HG02759 (cell line): ENCODE measurements at regions not wholly inside any gene's neighbourhood (a gene's known extent, or its start where the extent isn't known, plus 50 kb on each side); places are given as distances from the start of the nearest gene placed in this dataset.
"Not testable (repeated sequence)": the region's sequence is repeated elsewhere in the genome, so short reads cannot be mapped to it uniquely, and the experiment has no call there.

Experiments
- ATAC-seq: cut with Tn5 transposase; IDR thresholded peaks from one replicate; pipeline ENCODE4 v1.9.1; 2021; ENCODE audit warnings: mild to moderate bottlenecking, moderate library complexity; ENCODE audit not compliant: unreplicated experiment

- not testable (repeated sequence) for ATAC-seq
These were observed 56.2 kb downstream of the SPATA31A6 start for GRCh38 chr9:42239445-42240260.

DNA sequence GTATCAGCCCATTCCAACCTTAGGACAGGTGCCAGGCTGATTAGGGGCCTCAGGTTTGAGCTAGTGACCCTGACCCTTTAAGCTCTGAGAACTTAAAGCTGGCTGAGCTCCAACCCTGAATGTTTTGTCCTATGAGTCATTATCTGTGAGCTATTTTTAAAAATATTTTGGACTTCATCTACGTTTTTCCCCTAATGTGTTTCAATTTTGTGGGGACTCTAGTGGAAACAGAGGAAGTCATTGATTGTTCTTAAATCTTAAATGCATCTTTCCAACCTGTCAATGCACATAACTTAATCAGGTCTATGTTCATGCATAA lies 56.8 kb downstream of the SPATA31A6 start:
- not testable (repeated sequence) for ATAC-seq

- not testable (repeated sequence) for ATAC-seq
These were observed 59.8 kb downstream of the SPATA31A6 start for GRCh38 chr9:42243211-42243610.

GRCh38 chr9:42243822-42244221 lies 60.4 kb downstream of the SPATA31A6 start:
- ATAC-seq, result not testable (repeated sequence)

DNA sequence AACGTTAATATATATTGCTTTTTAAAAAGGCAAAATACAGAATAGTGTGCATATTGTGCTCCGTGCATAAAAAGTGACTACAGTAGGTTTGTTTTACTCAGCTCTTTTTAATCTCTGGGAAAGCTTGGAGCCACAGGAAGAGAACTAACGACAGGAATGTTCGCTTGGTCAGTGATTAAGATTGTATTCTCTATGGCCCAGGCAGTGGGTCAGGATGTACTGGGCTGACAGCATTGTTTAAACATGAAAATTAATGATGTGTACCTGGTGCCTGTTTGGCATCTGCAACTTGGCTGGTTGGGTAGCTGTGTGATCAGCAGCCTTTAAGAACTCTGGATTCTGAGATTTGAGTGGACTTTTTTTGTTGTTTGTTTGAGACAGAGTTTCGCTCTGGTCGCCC lies 85.3 kb downstream of the SPATA31A6 start:
- not testable (repeated sequence) for ATAC-seq

- ATAC-seq, result not testable (repeated sequence)
These were observed 85.7 kb downstream of the SPATA31A6 start for GRCh38 chr9:42269171-42269570.

DNA sequence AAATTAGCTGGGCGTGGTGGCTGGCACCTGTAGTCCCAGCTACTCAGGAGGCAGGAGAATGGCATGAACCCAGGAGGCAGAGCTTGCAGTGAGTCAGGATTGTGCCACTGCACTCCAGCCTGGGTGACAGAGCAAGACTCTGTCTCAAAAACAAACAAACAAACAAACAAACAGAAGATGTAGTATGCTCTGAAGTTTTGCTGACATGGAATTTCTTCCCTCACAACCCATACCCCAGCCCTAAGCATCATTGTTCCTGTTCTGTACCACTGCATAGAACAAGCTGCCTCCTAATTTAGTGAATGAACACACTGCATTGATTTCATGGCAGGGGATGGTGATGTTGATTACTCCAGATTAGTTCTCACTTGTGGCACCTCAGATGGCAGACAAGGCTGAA lies 89.7 kb downstream of the SPATA31A6 start:
- not testable (repeated sequence) for ATAC-seq

DNA sequence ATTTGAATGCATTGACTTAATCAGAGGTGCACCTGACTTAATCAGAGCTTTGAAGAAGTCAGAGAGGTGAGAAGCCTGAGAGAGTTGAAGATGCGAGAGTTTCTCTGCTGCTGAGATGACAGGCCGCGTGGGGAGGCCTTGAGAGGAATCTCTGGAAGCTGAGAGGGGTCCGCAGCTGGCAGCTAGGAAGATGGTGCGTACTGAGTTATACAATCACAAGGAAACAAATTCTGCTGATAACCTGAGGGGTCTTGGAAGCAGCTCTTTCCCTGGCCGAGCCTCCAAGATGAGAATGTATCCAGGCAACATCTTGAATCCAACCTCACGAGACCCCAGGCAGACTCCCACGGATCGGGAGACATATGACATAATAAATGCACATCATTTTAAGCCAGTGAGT lies 91.7 kb downstream of the SPATA31A6 start:
- ATAC-seq, result no peak

GRCh38 chr9:42282531-42283178 lies 99.2 kb downstream of the SPATA31A6 start:
- not testable (repeated sequence) for ATAC-seq

- not testable (repeated sequence) for ATAC-seq
These were observed 99.7 kb downstream of the SPATA31A6 start for GRCh38 chr9:42283179-42283543.

GRCh38 chr9:42286145-42286845 lies 102.8 kb downstream of the SPATA31A6 start:
- ATAC-seq, result not testable (repeated sequence)

DNA sequence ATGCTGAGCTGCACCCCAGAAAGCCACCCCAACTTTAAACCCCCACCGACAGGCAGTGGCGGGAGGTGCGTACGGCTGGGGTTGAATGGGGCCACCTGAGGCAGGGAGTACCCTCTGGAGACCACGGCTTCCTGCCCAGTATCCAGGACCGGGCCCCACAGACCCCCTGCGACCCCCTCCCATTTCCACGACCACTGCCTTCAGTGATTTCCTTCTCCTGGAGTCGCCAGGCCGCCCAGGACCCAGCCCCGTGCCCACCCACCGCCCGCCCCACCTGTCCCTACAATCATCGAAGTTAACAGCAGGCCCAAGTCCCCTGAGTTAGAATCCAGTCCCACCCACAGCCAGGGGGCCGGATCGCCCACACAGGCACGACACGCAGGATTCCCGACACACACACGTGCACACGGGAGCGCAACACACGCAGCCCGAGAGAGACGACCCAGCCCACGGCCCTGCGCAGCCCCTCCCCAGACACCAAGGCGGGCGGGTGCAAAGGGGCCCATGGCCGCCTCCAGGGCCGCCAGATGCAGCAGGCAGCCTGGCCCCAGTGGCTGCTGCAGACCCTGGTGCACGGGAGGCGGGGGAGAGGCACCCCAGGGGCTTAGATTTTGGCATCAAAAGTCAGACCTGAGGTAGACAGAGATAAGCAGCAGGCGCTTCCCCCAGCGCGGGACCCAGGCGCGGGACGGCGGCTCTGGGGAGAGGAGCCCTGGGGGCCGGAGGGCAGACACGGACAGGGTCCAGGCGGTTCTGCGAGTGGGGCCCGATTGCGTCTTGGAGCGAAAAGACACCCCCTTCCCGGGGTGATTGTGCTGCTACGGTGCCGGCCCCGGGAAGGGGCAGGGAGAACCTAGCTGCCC lies 104.8 kb downstream of the SPATA31A6 start:
- ATAC-seq, result not testable (repeated sequence)

DNA sequence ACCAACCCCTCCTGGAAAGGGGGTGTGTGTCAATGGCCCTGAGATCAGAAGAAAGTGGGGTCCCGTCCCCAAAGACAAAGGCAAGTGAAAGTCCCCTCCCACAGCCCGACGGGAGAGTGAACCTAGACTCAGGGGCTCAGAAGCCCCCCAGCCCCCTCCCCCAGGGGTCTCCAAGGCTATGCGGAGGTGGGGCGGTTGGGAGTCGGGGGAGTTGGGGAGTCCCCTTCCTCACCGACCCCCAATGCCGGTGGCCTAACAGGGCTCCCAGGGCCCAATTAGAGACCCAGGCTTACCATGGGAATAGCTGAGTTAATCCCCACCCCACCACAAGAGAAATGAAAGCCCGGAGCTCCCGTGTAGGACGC lies 105.4 kb downstream of the SPATA31A6 start:
- not testable (repeated sequence) for ATAC-seq

GRCh38 chr9:42300124-42300523 lies 116.7 kb downstream of the SPATA31A6 start:
- ATAC-seq, result not testable (repeated sequence)

GRCh38 chr9:42306625-42307024 lies 123.2 kb downstream of the SPATA31A6 start:
- ATAC-seq, result not testable (repeated sequence)

DNA sequence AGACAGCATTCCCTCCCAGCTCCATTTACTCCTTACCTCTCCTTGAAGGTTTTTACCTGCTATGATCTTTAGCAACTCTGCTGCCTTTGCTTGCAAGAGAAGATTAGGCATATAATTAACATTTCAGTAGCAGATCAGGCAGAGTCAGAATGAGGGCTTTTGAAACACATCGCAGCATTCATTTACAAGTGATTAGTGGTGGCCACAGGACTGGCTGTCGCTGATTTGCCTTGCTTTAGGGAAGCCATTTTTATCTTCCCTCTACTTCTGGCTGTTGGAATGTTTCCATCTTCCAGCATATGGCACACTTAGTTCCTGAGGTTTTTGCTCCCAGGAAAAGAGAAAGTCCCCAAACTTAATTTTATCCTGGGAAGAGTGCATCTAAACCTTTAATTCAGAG lies 124.0 kb downstream of the SPATA31A6 start:
- ATAC-seq, result not testable (repeated sequence)

DNA sequence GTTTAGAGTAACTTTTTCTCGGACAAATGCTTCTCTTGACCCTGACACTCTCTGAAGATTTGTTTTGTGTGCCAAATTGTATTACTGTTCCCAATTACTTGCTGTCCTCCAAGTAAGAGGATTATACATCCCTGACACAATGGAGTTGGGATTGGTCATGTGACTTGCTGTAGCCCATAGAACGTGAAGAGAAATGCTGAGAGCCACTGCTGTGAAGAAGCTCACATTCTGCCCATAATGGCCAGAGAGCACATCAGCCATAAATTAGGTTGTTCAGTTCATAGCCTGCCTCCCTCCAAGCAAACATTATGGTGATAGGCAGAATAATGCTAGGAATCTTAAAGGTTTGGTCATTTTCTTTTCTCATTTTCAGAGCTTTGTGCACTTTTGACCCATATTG lies 127.5 kb downstream of the SPATA31A6 start:
- ATAC-seq, result not testable (repeated sequence)

GRCh38 chr9:42316026-42316425 lies 132.6 kb downstream of the SPATA31A6 start:
- not testable (repeated sequence) for ATAC-seq

- ATAC-seq, result not testable (repeated sequence)
These were observed 134.2 kb downstream of the SPATA31A6 start for GRCh38 chr9:42317677-42318076.

DNA sequence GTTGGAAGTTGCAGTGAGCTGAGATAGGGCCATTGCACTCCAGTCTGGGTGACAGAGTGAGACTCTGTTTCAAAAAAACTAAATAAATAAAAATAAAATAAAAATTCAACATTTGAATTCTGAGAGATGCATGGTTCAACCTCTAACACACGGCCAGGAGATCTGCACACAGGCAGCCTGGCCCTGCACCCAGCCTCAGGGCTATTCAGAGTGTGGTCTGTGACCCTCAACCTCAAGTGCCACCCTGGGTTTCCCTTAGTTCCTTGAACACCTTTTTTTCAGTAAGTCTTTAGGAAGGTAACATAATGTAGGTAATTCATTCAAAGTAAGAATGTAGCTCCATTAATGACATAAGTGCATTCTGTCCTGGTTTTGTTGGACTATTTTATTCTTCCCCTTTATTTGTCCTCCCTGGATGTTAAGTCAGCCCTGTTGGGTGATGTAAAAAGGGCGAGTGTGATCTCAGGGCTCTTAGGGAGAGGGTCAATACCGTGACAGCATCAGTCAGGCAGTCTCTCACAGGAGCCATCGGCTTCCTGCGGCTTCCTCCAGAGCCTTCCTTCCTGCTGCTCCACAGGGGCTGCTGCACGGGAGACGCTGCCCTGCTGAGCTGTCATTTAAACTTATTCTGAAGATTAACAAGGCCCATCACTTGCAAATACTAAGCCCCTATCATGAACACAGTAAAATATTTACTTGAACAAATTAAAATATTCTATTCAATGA lies 139.8 kb downstream of the SPATA31A6 start:
- not testable (repeated sequence) for ATAC-seq
